SHP77 (cell line): ENCODE measurements at regions not wholly inside any gene's neighbourhood (a gene's known extent, or its start where the extent isn't known, plus 50 kb on each side); places are given as distances from the start of the nearest gene placed in this dataset.

ENCODE experiments used
- DNase-seq, 2 experiments: peaks; one replicate each; lab custom pipeline; 2025; lab: John Stamatoyannopoulos, UW

GRCh38 chr2:7930800-7931635 is 750.8 kb upstream of the ID2 start:
- DNase-seq: no peak

GRCh38 chr2:7931808-7932207 is 750.0 kb upstream of the ID2 start:
- DNase-seq: no peak

DNA sequence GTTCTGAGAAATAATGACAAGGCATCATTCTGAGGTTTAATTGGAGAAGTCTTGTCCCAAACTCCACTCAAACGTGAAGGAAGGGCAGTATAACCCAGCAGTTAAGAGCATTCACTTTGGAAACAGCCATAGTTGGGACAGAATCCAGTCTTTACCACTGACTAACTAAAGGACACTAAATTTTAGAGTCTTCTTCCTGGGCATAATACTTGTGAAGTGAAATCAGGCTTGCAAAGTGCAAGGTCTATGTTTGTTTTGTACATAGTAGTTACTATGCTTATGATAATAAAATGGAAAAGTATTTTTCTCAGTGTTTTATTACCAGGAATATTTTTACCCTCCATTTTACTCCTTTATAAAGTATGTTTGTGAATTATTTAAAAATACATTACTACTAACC is 748.2 kb upstream of the ID2 start:
- no peak for DNase-seq

DNA sequence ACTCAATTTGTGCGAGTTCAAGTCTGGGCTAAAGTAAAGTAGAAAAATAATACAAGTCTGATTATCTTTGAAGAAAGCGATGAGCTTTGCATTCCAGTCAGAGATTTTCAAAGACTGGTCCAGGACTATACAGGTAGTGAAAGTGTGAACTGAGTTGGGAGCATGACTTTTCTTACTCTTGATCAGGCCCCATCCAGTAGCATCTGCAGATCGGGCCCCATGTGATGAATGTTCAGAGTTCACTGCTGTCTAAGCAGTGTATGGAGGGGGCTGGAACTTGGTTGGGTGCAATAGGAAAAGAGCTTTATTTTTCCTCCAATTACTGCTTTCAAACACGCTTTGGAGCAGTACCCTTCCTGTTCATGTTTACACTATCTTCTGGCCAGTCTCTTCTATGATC is 747.4 kb upstream of the ID2 start:
- DNase-seq: no peak

DNA sequence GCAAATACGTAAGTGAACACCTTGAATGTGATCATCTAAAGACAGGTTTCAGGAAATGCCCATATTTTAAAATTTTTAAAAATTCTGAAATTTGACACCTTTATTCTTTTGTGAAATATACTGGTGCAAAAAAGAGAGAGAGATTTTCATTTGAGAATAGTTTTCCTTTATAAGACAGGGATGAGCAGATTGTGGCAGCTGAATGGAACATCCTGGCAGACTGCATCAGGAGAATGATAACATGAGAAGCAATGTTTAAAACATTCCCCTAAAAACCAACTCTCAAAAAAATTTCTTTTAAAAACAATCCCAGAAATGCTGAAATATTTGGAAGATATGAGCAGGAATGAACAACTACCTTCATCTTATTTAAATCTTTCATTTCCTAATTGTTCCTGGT is 744.8 kb upstream of the ID2 start:
- no peak for DNase-seq

GRCh38 chr2:7940723-7941122 is 741.1 kb upstream of the ID2 start:
- no peak for DNase-seq

- DNase-seq: no peak
Observed at GRCh38 chr2:7943446-7943845, 738.4 kb upstream of the ID2 start.

DNA sequence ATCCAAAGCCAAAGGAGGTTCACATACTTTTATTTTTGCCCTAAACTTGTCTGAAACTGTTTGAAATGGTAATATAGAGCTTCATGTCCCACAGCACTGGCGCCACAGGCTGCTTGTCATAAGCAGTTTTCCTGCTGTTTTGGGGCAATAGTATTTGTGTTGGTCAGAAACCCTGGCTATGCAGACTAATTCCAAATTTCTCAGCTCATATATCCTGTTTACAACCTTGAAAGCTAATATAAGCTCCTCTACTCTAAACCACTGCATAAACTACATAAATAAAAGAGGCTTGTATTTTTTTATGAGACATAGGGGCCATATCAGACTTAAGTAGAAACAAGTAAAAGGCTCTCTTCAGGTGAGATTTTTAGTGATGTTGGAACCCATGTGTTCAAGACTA is 736.8 kb upstream of the ID2 start:
- DNase-seq: no peak

GRCh38 chr2:7950035-7950612 is 731.7 kb upstream of the ID2 start:
- no peak for DNase-seq

GRCh38 chr2:7951001-7951400 is 730.9 kb upstream of the ID2 start:
- no peak for DNase-seq

DNA sequence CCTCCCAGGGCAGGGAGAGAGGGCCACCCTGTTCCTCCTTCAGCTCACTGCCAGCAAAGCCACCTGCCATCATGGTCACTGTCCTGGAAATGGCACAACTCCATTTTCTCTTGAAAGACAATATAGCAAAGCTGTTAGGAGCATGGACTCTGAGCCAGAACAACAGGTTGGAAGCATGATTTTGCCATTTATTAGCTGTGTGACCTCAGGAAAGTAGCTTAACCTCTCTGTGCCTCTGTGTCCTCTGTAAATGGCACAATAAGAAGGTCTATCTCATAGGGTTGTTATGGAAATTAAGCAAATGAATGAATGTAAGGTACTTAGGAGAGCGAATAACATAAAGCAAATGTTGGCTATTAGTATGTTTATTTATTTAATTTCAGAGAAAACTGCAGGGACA is 730.4 kb upstream of the ID2 start:
- no peak for DNase-seq

GRCh38 chr2:7952046-7952745 is 729.7 kb upstream of the ID2 start:
- DNase-seq: no peak

- peak in 1 of 2 experiments; percentile 40 for DNase-seq
Observed at GRCh38 chr2:7953195-7953594, 728.7 kb upstream of the ID2 start.

DNA sequence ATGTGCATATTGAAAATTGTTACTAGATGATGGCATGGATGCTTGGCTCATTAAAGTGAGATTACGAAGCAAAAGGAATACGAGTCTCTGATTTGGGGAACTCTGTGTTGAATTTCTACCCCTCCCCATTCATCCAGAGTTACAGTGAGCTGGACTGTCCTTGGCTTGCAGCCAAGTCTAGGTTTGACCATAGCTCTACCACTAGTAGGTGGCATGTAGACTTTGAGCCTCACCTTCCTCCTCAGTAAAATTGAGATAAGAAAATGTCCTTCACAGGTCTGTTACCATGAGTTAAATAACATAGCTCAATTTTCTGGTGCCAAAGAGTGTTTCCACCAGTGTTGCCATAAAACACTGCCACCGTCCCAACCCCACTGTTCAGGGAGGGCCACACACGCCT is 727.6 kb upstream of the ID2 start:
- no peak for DNase-seq

GRCh38 chr2:7956126-7956689 is 725.6 kb upstream of the ID2 start:
- no peak for DNase-seq

DNA sequence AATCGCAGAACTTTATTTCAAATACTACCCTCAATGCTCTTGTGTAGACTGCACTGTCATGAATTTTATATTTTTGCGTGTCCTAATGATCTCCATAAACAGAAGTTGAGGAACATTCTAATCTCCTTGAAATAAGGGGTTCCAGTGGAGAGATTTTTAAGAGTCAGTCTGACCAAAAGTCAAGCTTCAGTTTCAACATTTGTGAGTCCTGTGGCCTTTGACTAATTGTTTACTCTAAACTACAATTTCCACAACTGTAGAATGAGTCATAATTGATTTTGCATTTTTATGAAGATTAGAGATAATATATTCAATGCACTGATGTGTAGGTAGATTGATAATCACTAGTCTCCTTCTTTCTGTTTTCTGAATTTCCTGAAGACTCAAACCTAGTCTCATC is 720.3 kb upstream of the ID2 start:
- DNase-seq: no peak

- no peak for DNase-seq
Observed at GRCh38 chr2:7962161-7962560, 719.7 kb upstream of the ID2 start.

DNA sequence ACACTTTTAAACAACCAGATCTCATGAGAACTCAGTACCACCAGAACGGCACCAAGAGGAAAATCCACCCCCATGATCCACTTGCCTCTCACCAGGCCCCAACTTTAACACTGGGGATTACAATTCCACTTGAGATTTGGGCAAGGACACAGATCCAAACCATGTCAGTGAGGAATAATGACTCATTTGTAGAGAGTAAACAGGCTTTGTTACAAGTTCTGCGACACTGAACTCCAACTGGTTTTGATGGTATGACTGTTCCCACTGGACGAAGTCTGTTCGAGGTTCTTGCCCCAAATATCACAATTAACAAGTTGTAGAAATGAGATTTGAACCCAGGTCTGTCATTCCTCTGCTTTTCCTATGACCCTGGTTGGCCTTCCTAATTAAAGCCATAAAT is 718.1 kb upstream of the ID2 start:
- no peak for DNase-seq

GRCh38 chr2:7966032-7966431 is 715.8 kb upstream of the ID2 start:
- DNase-seq: no peak

DNA sequence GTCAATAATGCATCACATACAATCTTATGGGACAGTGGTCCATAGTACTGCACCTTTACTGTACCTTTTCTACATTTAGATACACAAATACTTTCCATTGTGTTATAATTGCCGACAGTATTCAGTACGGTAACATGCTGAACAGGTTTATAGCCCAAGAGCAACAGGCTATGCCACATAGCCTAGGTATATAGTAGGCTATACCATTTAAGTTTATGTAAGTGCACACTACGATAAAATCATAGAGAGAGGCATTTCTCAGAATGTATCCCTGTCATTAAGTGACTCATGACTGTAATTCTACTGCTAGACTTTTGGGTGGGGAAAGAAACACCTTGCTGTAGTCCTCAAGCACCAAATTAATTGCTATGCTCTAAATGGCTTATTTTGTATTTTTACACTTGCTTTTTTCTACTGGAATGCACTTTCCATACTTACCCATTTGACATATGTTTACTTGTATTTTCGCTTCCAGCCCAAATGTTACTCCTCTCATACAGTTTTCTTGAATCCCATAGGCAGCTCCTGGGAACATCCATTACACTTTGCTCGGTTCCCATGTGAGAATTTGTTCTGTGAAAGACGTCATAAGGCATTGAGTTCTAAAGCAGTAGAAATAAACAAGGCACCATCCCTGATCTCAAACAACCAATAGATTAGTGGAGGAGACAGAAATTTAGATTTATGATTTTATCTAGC is 714.0 kb upstream of the ID2 start:
- DNase-seq: no peak

GRCh38 chr2:7969756-7970515 is 711.9 kb upstream of the ID2 start:
- DNase-seq: no peak

DNA sequence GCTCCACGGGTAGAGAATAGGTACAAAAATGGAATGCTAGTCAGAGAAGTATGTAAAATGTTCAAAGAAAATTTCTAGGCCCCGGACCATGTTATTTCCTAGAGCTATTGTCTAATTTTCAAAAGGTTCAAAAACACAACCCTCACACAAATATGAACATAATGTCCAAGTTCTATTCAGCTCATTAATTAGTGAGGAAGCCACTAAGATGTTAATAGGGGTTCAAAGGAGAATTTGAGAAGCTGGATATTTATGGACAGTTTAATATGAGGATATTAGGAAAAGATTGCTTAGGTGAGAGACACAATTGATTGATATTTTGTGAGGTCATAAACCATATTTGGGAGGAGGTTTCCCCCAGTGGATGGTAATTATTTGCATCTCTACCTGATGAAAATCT is 710.6 kb upstream of the ID2 start:
- no peak for DNase-seq
